Ascending aorta (tissue), 2 donors: ENCODE measurements at regions not wholly inside any gene's neighbourhood (a gene's known extent, or its start where the extent isn't known, plus 50 kb on each side); places are given as distances from the start of the nearest gene placed in this dataset.

Source experiments
- DNase-seq, 2 donors: peaks; one replicate each; pipeline ENCODE4 v3.0.0-alpha.2; 2019; ENCODE audit warnings: low spot score in 2 of 2
- H3K27ac ChIP-seq, 2 donors: fragments of 200-600 bp; sonication (generic); one replicate each; pipeline ENCODE4 v1.5.1; 2016 to 2017; ENCODE audit warnings: mild to moderate bottlenecking in 1 of 2
- H3K27me3 ChIP-seq: fragments of 200-600 bp; sonication (generic); one replicate; pipeline ENCODE4 v1.5.1; 2017
- H3K36me3 ChIP-seq, 2 donors: fragments of 200-600 bp; sonication (generic); one replicate each; pipeline ENCODE4 v1.5.1; 2016
- H3K4me1 ChIP-seq, 2 donors: fragments of 200-600 bp; sonication (generic); one replicate each; pipeline ENCODE4 v1.5.1; 2016 to 2017; ENCODE audit warnings: mild to moderate bottlenecking in 1 of 2
- H3K4me3 ChIP-seq, 2 donors: fragments of 200-600 bp; sonication (generic); one replicate each; pipeline ENCODE4 v1.5.1; 2016 to 2017; ENCODE audit warnings: mild to moderate bottlenecking in 1 of 2
- H3K9me3 ChIP-seq, 2 donors: fragments of 200-600 bp; sonication (generic); one replicate each; pipeline ENCODE4 v1.5.1; 2016
- intact Hi-C: fragments of 100-400 bp; cut with DNase I; formaldehyde crosslinking; loops from one replicate; pipeline ENCODE4 v1.15.1; 2023
- TF ChIP-seq, protein P1 (sequence below), 3 experiments: fragments of 200-600 bp in 2 of 3; fragments of 450-650 bp in 1 of 3; sonication (generic) in 2 of 3; IDR thresholded peaks; one replicate each; pipeline ENCODE4 v1.5.1; 2016 to 2019; ENCODE audit warnings: antibody characterized with exemption in 3 of 3, mild to moderate bottlenecking in 1 of 3, moderate library complexity in 1 of 3

DNA sequence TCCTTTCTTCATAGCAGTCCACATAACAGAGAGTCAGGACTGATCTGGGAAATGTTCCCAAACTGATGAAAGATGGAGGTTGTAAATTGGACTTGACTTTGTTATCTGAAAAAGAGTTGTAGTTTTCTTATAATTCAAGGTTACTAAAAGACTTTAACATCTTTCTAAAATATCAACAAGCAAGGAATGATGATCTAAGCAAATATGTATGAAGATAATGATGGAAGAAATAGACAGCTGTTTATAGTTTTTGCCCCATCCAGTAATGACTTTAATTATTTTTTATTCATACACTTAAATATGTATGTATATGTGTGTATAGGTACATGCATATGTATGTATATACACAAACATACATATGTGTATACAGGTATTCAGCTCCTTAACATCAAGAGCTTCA lies 411.1 kb upstream of the SPOCK3 start:
- intact Hi-C loops = no loop called here
- Histone ChIP-seq H3K4me3 (no peak overlapping the region), H3K27ac (no peak overlapping the region), H3K4me1 (no peaks in the 10 kb centered on the region), H3K27me3 (no peaks in the 10 kb centered on the region), H3K36me3 (no peaks in the 10 kb centered on the region), H3K9me3 (no peaks in the 10 kb centered on the region)
- TF ChIP-seq, protein P1, sequence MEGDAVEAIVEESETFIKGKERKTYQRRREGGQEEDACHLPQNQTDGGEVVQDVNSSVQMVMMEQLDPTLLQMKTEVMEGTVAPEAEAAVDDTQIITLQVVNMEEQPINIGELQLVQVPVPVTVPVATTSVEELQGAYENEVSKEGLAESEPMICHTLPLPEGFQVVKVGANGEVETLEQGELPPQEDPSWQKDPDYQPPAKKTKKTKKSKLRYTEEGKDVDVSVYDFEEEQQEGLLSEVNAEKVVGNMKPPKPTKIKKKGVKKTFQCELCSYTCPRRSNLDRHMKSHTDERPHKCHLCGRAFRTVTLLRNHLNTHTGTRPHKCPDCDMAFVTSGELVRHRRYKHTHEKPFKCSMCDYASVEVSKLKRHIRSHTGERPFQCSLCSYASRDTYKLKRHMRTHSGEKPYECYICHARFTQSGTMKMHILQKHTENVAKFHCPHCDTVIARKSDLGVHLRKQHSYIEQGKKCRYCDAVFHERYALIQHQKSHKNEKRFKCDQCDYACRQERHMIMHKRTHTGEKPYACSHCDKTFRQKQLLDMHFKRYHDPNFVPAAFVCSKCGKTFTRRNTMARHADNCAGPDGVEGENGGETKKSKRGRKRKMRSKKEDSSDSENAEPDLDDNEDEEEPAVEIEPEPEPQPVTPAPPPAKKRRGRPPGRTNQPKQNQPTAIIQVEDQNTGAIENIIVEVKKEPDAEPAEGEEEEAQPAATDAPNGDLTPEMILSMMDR (IDR thresholded peaks at IDR 0.05) = no peak
- no peak for DNase-seq

DNA sequence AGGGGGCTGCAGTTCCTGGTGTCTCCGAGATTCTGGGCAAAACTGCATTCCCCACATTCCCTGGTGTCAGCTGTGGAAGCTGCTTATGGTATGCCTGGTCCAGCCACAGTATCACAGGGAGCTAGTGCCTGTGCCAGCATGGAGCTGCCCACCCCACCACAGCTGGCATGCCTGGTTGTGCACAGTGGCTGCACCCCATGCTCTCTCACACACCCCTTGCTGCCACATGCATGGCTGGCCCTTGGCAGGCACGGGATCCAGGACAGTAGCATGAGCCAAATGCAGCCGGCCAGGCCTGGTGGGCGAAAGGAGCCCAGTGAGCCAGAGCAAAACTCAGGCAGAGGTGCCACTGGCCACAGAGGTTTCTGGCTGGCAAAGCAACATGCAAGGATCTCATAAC lies 418.0 kb upstream of the SPOCK3 start:
- H3K4me3 ChIP-seq = no peak overlapping the region
- intact Hi-C loops = no loop called here
- no peak overlapping the region for H3K27ac ChIP-seq
- H3K27me3 ChIP-seq = no peaks in the 10 kb centered on the region
- H3K4me1 ChIP-seq = no peaks in the 10 kb centered on the region
- TF ChIP-seq, protein P1 (IDR thresholded peaks at IDR 0.05) = no peak
- no peaks in the 10 kb centered on the region for H3K9me3 ChIP-seq
- H3K36me3 ChIP-seq = no peaks in the 10 kb centered on the region
- no peak for DNase-seq

DNA sequence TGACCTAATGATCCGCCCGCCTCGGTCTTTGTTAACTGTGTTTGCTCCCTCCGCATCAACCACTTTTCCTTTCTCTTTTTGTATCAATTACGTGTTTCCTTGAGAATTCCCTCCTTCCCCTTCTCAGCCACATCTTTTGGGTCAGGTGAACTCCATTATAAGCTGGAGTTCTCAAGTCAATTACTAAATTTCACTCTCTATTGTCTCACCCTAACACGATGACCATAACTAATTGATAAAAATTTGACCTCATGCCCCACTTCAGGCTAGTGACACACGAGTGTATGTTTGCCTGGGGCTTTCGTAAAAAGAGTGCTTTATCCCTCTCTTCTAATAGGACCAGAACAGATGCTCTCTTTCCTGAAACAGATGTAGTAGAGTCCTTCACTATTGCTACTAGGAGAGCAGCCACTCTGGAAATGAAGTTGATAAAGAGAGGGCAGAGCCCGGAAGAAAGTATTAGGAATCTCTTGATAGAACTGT lies 403.6 kb upstream of the ANXA10 start:
- Histone ChIP-seq H3K4me1 (no peaks in the 10 kb centered on the region), H3K9me3 (no peaks in the 10 kb centered on the region), H3K27me3 (no peaks in the 10 kb centered on the region), H3K4me3 (no peak overlapping the region), H3K36me3 (no peaks in the 10 kb centered on the region), H3K27ac (no peak overlapping the region)
- intact Hi-C loops = no loop called here
- TF ChIP-seq, protein P1 (IDR thresholded peaks at IDR 0.05) = no peak
- DNase-seq = no peak

DNA sequence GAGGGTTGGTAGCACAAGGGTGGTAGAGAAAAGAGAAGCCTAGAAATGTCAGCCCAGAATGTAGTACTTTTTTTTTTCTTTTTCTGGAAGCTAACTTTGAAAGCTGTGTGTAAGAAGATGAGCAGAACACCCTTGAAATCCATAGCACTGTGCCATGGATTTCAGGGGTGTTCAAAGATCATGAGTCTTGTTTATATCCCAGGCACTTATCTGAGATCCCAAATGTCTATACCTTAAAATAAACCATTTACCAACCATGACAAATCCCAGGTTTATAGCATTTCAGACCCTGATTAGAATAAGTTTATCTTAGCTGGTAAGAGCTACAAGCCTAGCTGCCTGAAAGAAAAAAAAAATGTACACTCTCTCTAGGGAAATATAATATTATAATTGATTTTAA lies 389.9 kb upstream of the ANXA10 start:
- no peak for DNase-seq
- H3K4me1 ChIP-seq = no peaks in the 10 kb centered on the region
- TF ChIP-seq, protein P1 (IDR thresholded peaks at IDR 0.05) = no peak
- intact Hi-C loops = no loop called here
- no peak overlapping the region for H3K27ac ChIP-seq
- H3K4me3 ChIP-seq = no peak overlapping the region
- H3K9me3 ChIP-seq = no peaks in the 10 kb centered on the region
- no peaks in the 10 kb centered on the region for H3K36me3 ChIP-seq
- no peaks in the 10 kb centered on the region for H3K27me3 ChIP-seq

DNA sequence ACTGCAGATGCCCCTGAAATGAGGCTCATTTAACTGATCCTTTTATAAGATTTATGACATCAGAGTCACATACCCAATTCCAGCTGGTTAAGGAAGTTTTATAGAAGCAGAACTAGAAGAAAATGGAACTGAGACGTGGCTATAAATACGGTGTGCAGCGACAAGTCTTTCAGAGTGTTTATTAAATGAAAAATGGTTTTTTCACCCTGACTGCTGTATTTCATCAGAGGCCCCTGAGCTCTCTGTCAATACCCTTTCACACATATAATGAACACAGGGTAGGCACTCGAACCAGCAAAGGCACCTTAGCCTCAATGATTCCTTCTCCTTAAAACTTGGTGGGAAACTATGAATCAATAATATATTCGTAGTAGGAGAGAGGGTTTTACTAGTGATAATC lies 380.8 kb upstream of the ANXA10 start:
- Histone ChIP-seq H3K27me3 (no peaks in the 10 kb centered on the region), H3K4me1 (no peaks in the 10 kb centered on the region), H3K4me3 (no peak overlapping the region), H3K9me3 (no peaks in the 10 kb centered on the region), H3K27ac (no peak overlapping the region), H3K36me3 (no peaks in the 10 kb centered on the region)
- DNase-seq = no peak
- TF ChIP-seq, protein P1 (IDR thresholded peaks at IDR 0.05) = no peak
- intact Hi-C loops = no loop called here

DNA sequence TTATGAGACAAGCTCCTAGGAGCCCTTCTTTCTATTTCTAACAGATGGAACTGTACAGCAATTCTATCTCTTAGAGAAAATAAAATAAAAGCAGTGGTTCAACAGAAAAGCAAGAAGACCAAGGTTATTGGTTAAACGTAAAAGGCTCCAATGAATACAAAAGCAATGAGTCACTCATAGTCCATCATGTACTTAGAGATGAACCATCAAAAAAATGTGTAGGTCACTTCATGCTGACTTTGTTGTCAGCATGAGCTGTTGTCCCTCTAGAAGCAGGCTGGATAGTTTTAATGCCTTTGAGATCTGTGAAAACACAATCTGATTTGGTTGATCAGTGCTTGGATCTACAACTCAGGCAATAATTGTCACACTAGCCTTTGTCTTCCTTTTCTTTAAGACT lies 378.6 kb upstream of the ANXA10 start:
- Histone ChIP-seq H3K27me3 (no peaks in the 10 kb centered on the region), H3K4me3 (no peak overlapping the region), H3K4me1 (no peaks in the 10 kb centered on the region), H3K9me3 (no peaks in the 10 kb centered on the region), H3K36me3 (no peaks in the 10 kb centered on the region), H3K27ac (no peak overlapping the region)
- intact Hi-C loops = no loop called here
- DNase-seq = no peak
- TF ChIP-seq, protein P1 (IDR thresholded peaks at IDR 0.05) = no peak
